GM12892 (cell line): ENCODE measurements at regions not wholly inside any gene's neighbourhood (a gene's known extent, or its start where the extent isn't known, plus 50 kb on each side); places are given as distances from the start of the nearest gene placed in this dataset.

Experiments used
- POLR2A ChIP-seq: IDR thresholded peaks from 2 replicates; pipeline ENCODE4 v1.6.1; 2011; ENCODE audit warnings: low read depth, low read length, control low read depth
- POLR2AphosphoS5 ChIP-seq: IDR thresholded peaks from 2 replicates; pipeline ENCODE4 v1.6.1; 2011; ENCODE audit warnings: low read depth, low read length, control low read depth
- TAF1 ChIP-seq: IDR thresholded peaks from 2 replicates; pipeline ENCODE4 v1.6.1; 2011; ENCODE audit warnings: low read depth, mild to moderate bottlenecking, control low read depth, low read length, borderline replicate concordance

DNA sequence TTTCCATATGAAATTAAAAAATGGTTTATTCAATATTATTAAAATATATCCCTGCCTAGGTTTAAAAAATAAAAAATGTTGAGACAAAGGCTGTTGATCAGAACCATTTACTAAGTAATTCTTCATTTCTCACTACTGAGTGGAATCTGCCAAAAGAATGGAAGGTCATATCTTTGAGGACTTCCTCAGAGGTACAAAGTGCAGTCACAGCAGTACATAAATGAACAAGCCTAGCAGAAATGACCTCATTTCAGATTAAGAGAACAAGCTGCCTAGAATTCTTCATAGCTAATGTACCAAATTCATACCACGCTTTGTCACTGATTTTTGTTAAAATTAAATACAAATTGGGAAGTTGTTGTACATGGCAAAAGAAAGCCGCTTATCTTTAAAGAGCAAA, 318.9 kb upstream of the TFPI start:
- TF ChIP-seq POLR2AphosphoS5 = no peak
- TF ChIP-seq POLR2A = no peak
- TF ChIP-seq TAF1 = no peak
